Subcutaneous abdominal adipose tissue (tissue), 5 donors: ENCODE measurements at regions not wholly inside any gene's neighbourhood (a gene's known extent, or its start where the extent isn't known, plus 50 kb on each side); places are given as distances from the start of the nearest gene placed in this dataset.
A peak's percentile ranks its signal among the peaks of the same experiment; 100 is the strongest.

Experiments used
- H3K27ac ChIP-seq: one replicate; pipeline ENCODE4 v1.7.0; 2013; ENCODE audit warnings: low read depth, mild to moderate bottlenecking, inconsistent platforms, low read length, moderate library complexity
- H3K27me3 ChIP-seq, 5 donors: one replicate each; pipeline ENCODE4 v1.7.0; 2013; ENCODE audit warnings: low read length in 5 of 5, inconsistent platforms in 1 of 5; ENCODE audit not compliant: control insufficient read depth in 5 of 5, insufficient read depth in 4 of 5
- H3K36me3 ChIP-seq, 5 donors: one replicate each; pipeline ENCODE4 v1.7.0; 2013; ENCODE audit warnings: low read length in 5 of 5; ENCODE audit not compliant: control insufficient read depth in 5 of 5, insufficient read depth in 5 of 5
- H3K4me1 ChIP-seq, 5 donors: one replicate each; pipeline ENCODE4 v1.7.0; 2013; ENCODE audit warnings: low read length in 5 of 5, mild to moderate bottlenecking in 3 of 5, moderate library complexity in 1 of 5; ENCODE audit not compliant: control insufficient read depth in 5 of 5, insufficient read depth in 5 of 5
- H3K4me3 ChIP-seq, 5 donors: one replicate each; pipeline ENCODE4 v1.7.0; 2013; ENCODE audit warnings: low read length in 5 of 5, low read depth in 1 of 5
- H3K9ac ChIP-seq, 5 donors: one replicate each; pipeline ENCODE4 v1.7.0; 2013; ENCODE audit warnings: low read length in 5 of 5, mild to moderate bottlenecking in 4 of 5, moderate library complexity in 3 of 5
- H3K9me3 ChIP-seq, 5 donors: one replicate each; pipeline ENCODE4 v1.7.0; 2013; ENCODE audit warnings: low read length in 5 of 5; ENCODE audit not compliant: control insufficient read depth in 5 of 5
- donor health status: healthy.
- donor health status: healthy.
- donor health status: healthy.
- donor health status: healthy.
- donor health status: healthy.

- H3K27ac ChIP-seq, result no peak overlapping the region
- H3K9me3 ChIP-seq, result peaks cover 0 to 14% (median 7%) of the 10 kb centered on the region in 5 donors
- no peak overlapping the region for H3K9ac ChIP-seq
- peaks cover 0 to 9% (median 4%) of the 10 kb centered on the region in 5 donors for H3K4me1 ChIP-seq
- no peak overlapping the region for H3K4me3 ChIP-seq
- H3K27me3 ChIP-seq, result no peaks in the 10 kb centered on the region
- no peaks in the 10 kb centered on the region for H3K36me3 ChIP-seq
These were observed 665.5 kb upstream of the CNTNAP5 start for GRCh38 chr2:123359636-123360035.

GRCh38 chr2:123362671-123363440, 662.2 kb upstream of the CNTNAP5 start:
- Histone ChIP-seq H3K4me3 (no peak overlapping the region), H3K9ac (no peak overlapping the region), H3K9me3 (peaks cover 0 to 7% (median 2%) of the 10 kb centered on the region in 5 donors), H3K4me1 (peaks cover 0 to 14% (median 8%) of the 10 kb centered on the region in 5 donors), H3K27ac (no peak overlapping the region), H3K36me3 (no peaks in the 10 kb centered on the region), H3K27me3 (no peaks in the 10 kb centered on the region)

GRCh38 chr2:123363826-123364225, 661.3 kb upstream of the CNTNAP5 start:
- no peaks in the 10 kb centered on the region for H3K36me3 ChIP-seq
- H3K27me3 ChIP-seq, result no peaks in the 10 kb centered on the region
- peak overlapping the region; percentile 1 for H3K27ac ChIP-seq
- H3K4me1 ChIP-seq, result peaks cover 0 to 14% (median 8%) of the 10 kb centered on the region in 5 donors
- no peak overlapping the region for H3K4me3 ChIP-seq
- H3K9me3 ChIP-seq, result peaks cover 0 to 7% (median 2%) of the 10 kb centered on the region in 5 donors
- H3K9ac ChIP-seq, result no peak overlapping the region

GRCh38 chr2:123364243-123364896, 660.7 kb upstream of the CNTNAP5 start:
- H3K4me1 ChIP-seq, result peaks cover 0 to 14% (median 8%) of the 10 kb centered on the region in 5 donors
- no peaks in the 10 kb centered on the region for H3K27me3 ChIP-seq
- H3K36me3 ChIP-seq, result no peaks in the 10 kb centered on the region
- H3K9ac ChIP-seq, result no peak overlapping the region
- H3K27ac ChIP-seq, result peak overlapping the region; percentile 1
- H3K4me3 ChIP-seq, result no peak overlapping the region
- peaks cover 0 to 4% (median under 1%) of the 10 kb centered on the region in 5 donors for H3K9me3 ChIP-seq

GRCh38 chr2:123366239-123366837, 658.7 kb upstream of the CNTNAP5 start:
- Histone ChIP-seq H3K4me1 (peaks cover 0 to 14% (median 8%) of the 10 kb centered on the region in 5 donors), H3K9me3 (no peaks in the 10 kb centered on the region), H3K27me3 (no peaks in the 10 kb centered on the region), H3K4me3 (no peak overlapping the region), H3K27ac (no peak overlapping the region), H3K9ac (no peak overlapping the region), H3K36me3 (no peaks in the 10 kb centered on the region)

- no peaks in the 10 kb centered on the region for H3K36me3 ChIP-seq
- no peak overlapping the region for H3K27ac ChIP-seq
- no peak overlapping the region for H3K9ac ChIP-seq
- no peak overlapping the region for H3K4me3 ChIP-seq
- H3K27me3 ChIP-seq, result no peaks in the 10 kb centered on the region
- H3K4me1 ChIP-seq, result no peaks in the 10 kb centered on the region
- no peaks in the 10 kb centered on the region for H3K9me3 ChIP-seq
These were observed 654.9 kb upstream of the CNTNAP5 start for GRCh38 chr2:123370186-123370585.

GRCh38 chr2:123371535-123371934, 653.6 kb upstream of the CNTNAP5 start:
- Histone ChIP-seq H3K27me3 (no peaks in the 10 kb centered on the region), H3K36me3 (no peaks in the 10 kb centered on the region), H3K4me3 (no peak overlapping the region), H3K9ac (no peak overlapping the region), H3K27ac (no peak overlapping the region), H3K4me1 (no peaks in the 10 kb centered on the region), H3K9me3 (no peaks in the 10 kb centered on the region)

GRCh38 chr2:123380370-123380935, 644.6 kb upstream of the CNTNAP5 start:
- Histone ChIP-seq H3K27me3 (no peaks in the 10 kb centered on the region), H3K27ac (no peak overlapping the region), H3K9ac (no peak overlapping the region), H3K9me3 (no peaks in the 10 kb centered on the region), H3K4me3 (peak overlapping the region in 2 of 5 donors; percentile 19 to 36), H3K4me1 (peaks cover 0 to 14% (median 10%) of the 10 kb centered on the region in 5 donors), H3K36me3 (no peaks in the 10 kb centered on the region)

- no peaks in the 10 kb centered on the region for H3K36me3 ChIP-seq
- H3K4me3 ChIP-seq, result no peak overlapping the region
- H3K27ac ChIP-seq, result no peak overlapping the region
- no peaks in the 10 kb centered on the region for H3K27me3 ChIP-seq
- no peak overlapping the region for H3K9ac ChIP-seq
- peaks cover 0 to 3% (median 0%) of the 10 kb centered on the region in 5 donors for H3K9me3 ChIP-seq
- H3K4me1 ChIP-seq, result peaks cover 0 to 12% (median 0%) of the 10 kb centered on the region in 5 donors
These were observed 609.4 kb upstream of the CNTNAP5 start for GRCh38 chr2:123415678-123416077.

GRCh38 chr2:123419976-123420375, 605.1 kb upstream of the CNTNAP5 start:
- Histone ChIP-seq H3K36me3 (no peaks in the 10 kb centered on the region), H3K4me3 (no peak overlapping the region), H3K9me3 (peaks cover 0 to 3% (median 0%) of the 10 kb centered on the region in 5 donors), H3K9ac (no peak overlapping the region), H3K27me3 (no peaks in the 10 kb centered on the region), H3K4me1 (peaks cover 0 to 12% (median 0%) of the 10 kb centered on the region in 5 donors), H3K27ac (no peak overlapping the region)
